ENCODE measurements at regions not wholly inside any gene's neighbourhood (a gene's known extent, or its start where the extent isn't known, plus 50 kb on each side); places are given as distances from the start of the nearest gene placed in this dataset.

DNA sequence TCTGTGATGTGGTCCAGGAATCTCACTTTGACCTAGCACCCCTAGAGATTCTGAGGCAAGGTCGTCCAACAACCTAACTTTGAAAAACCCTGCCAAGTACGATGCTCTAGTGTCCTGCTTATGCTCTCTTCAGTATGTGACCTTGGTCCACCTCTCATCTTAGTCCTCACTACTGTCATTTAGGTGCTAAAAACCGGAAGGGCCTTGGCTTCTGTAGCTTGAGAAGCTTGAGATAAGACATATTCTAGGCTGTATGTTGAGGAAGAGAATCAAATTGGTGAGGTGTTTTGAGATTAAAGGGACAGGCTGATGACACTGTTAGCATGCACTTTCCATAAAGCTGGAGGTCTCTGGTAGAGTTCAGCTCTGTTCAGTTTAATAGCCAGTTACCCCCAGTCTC lies 57.0 kb upstream of the MTPN start:
- no peak for DNase-seq (ENCODE audit: low spot score)

DNA sequence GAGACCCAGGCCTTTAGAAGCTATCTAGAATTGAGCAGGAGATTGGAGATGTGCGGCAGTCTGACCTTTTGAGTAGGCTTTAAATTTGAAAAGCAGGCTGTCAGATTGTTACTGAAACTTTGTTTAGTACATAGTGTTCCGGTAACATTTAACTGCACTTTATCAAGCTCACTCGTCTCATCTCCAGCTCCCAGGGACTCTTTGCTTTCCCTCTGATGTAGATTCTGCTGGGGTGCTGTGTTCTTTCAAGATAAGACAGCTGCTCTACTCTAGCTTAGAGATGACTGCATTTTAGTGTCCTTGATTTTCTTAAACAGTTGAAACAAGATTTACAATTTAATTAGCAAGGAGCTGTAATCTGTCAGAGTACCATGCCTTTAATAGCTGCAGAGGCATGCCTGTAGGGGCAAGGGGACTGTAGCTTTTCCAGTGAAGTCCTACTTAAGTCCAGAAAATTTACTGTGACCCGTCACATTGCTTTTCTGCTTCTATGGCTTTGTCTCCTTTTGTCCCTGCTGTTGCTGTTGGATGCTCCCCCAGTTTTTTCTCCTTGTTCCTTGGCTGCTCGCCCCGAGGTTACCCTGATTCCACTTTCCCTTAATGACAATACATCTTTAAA lies 56.4 kb upstream of the MTPN start:
- peak; percentile 18 for DNase-seq (ENCODE audit: low spot score)

DNA sequence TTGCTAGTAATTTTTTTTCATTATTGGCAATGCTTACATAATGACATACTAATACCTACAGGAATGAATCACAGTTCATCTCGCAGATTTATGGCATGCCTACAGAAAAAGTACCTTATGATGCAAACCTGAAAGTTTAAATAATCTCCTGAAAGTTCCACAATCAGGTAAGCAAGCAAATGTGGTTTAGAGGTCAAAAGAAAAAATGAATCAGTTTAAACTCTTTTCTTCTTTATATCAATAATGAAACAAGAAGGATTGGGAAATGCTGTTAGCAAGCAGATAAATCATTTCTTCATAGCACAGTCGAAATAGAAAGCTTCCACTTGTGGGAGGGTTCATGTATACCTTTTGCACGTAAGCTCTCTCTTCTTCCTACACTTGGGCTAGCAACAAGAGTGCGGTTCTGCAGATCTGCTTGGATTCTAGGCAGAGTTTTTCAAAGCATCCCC lies 53.7 kb upstream of the MTPN start:
- no peak for DNase-seq (ENCODE audit: low spot score)

DNA sequence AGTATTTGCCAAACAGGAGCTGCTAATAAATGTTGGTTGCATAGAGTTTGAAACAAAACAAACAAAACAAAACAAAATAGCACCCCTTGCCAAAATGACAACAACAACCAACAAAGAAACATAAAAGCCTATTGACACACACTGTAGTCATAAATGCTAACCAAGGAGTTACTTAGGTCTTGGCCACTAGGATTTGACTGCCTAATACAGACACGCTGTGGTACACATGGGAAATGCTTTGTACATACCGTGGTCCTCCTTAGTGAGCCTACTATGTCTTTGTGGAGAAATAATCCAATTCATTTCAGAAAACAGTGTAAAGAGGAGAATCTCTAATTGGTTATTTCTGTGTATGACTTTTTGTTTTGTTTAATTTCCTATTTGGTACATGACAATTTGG lies 53.2 kb upstream of the MTPN start:
- DNase-seq (ENCODE audit: low spot score), result no peak

DNA sequence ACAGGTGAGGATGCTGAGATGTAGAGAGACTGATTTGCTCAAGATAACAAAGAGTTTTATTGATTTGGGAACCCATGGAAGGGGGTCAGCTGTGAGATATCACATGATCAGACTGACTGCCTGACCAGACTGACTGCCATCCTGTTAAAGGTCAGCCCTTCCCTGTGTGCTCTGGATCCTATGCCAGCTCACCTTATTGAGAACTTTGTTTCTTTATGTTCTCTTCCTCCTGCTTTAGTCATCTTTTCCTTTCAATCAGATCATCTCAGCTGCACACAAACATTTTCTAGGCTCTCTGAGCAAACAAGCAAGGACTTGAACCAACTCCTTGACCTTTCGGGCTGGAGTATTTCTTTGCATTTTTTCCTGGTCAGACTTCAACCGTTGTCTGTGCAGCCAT lies 50.0 kb upstream of the MTPN start:
- no peak for DNase-seq (ENCODE audit: low spot score)
